ENCODE measurements at regions not wholly inside any gene's neighbourhood (a gene's known extent, or its start where the extent isn't known, plus 50 kb on each side); places are given as distances from the start of the nearest gene placed in this dataset.

DNA sequence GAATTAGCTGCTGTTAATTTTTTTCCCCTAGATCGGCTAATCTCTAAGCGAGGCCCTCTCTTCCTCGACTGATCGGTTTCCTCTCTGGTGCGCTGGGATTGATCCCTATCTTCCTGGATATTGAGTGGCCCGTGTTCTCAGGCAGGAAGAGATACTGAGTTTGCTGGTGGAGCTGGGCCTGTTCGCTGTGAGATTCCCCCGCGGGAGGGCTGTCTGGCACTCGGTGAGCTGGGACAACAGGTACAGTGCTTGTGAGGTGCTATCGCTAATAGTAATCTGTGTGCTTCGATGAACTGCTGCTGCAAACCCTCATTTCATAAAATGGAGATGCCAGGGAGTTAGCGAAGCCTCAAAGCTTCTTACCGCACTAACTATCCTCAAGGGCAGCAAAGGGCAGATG is 310.3 kb downstream of the NXPE2 start:
- CTCF ChIA-PET: no interaction called here

DNA sequence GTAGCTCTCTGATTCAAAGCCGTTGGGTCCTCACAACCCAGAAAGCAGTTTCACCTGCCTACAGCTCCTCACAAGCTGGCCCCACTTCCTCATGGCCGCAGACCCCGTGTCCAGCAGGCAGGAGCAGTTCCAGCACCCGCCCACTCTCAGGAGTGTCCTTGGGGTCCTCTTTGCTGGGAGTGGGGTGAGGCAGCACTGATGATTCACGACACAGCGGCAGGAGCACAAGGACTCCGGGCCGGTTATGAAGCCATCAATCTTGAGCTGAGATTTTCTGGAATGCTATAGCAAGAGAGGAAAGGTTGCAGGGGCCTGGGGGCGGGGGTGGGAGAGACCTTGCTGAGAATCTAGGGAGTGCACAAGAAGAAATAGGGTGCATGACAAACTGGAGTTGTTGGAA is 311.2 kb downstream of the NXPE2 start:
- POLR2A ChIA-PET: no interaction called here
- CTCF ChIA-PET: no interaction called here

More for the DNA sequence above, 310.3 kb downstream of the NXPE2 start:
- POLR2A ChIA-PET: no interaction called here

DNA sequence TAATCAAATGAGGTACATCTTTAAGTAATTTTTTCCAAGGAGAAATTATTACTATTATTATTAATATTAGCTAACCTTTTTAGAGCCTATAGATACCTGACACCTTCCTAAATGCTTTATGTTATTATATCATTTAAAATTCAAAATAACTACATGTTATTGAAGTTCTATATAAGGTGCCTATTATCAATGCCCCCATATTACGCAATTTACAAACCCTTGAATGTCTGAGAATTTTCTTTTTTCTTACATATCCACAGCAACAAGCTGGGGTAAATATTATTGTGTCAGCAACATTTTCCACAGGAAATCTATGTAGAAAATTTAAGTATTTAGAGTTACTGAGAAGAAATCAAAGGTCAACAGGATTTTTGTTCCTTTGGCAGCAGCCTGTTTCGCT is 327.3 kb downstream of the NXPE2 start:
- POLR2A ChIA-PET: no interaction called here
- CTCF ChIA-PET: no interaction called here

DNA sequence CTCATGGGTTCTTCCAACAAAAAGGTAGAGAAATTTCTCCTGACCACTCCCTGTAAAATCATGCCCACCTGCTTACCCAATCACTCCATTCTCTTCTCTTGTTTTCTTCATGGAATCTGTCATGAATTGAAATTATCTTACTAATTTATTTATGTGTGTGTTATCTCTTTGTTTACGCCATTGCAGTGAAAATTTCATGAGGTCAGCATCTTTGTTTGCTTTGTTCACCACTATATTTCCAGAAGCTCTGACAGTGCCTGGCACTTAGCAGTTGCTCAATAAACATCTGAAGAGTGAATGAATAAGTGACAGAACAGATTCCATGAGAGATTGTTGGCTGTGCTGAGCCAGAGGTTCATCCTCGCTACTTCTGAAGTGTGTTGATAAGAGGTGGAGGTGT is 329.5 kb downstream of the NXPE2 start:
- CTCF ChIA-PET: no interaction called here
- POLR2A ChIA-PET: no interaction called here

- POLR2A ChIA-PET: no interaction called here
- CTCF ChIA-PET: no interaction called here
These were observed 330.5 kb downstream of the NXPE2 start for GRCh38 chr11:115008799-115009198.

- ChIA-PET CTCF (no interaction called here), POLR2A (no interaction called here)
These were observed 339.2 kb downstream of the NXPE2 start for GRCh38 chr11:115017529-115017928.

GRCh38 chr11:115030166-115030565 is 351.8 kb downstream of the NXPE2 start:
- POLR2A ChIA-PET: no interaction called here
- CTCF ChIA-PET: no interaction called here

DNA sequence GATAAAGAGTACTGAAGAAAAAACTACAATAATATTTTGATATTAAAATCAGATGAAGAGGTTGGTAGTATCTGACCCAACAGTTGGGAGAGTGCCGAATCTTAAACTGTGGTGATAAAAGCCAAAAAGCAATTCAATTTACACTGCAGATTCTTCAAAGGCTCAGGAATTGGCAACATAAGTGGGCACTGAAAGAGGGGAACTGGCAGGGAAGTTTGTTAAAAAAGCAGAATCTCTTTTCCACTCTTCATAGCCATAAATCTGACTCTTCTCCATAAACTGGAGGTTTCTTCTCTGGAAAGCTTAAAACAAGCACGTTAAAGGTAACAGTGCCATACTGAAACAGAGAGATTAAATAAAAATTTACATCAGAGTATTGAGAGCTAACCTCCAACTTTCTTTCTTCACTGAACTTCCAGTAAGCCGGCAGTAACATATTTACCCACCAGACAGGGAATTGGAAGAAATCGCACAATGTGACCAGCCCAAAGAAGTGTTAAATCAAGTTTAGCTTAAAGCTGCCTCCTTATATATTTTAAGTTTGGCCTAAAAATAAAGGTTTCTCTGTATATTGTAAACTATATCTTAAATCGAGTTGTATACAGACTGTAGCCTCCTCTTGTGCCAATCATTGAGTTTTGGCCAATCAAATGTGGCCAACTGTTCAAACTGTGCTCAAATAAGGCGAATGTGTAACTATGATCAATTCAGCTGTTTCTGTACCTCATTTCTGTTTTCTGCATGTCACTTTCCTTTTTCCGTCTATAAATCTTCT is 358.3 kb downstream of the NXPE2 start:
- CTCF ChIA-PET: no interaction called here
- POLR2A ChIA-PET: no interaction called here

DNA sequence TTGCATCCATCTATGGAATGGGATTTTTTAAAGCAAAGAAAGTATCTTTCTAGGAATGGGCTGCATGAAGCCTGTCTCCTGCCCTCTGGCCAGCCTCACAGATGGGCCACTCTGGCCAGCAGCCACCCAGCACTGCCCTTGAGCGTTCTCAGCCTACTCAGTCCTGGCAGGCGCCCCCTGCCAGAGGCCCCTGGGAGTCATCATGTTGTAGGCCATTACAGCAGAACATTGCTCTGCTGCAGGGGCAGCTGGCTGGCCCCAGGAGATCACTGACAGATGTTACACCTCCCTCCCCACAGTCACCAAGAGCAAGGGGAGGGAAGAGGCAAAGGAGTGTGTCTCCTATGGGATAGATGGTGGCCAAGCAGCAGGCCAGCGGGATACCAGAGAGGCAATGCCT is 363.7 kb downstream of the NXPE2 start:
- ChIA-PET CTCF (no interaction called here), POLR2A (no interaction called here)

GRCh38 chr11:115047631-115048030 is 369.3 kb downstream of the NXPE2 start:
- ChIA-PET CTCF (no interaction called here), POLR2A (no interaction called here)

DNA sequence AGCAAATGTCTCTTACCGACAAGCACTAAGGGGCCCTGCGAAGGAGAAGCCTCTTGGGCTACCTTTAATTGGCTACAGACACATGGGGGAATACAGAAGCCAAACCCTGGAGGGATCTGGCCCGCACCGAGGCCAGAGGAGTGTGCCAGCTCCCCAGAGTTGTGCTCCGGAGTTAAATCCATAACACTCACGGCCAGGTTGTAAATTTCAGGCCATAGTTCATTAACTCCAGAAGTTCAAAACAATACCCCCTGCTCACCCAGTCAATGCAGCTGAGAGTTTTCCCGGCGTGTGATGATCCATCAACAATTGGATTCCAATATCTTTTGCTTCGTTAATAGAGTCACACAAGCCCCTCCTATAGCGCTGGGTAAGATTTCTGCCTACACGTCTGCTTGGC is 371.5 kb downstream of the NXPE2 start:
- POLR2A ChIA-PET: no interaction called here
- CTCF ChIA-PET: no interaction called here

- CTCF ChIA-PET: no interaction called here
- POLR2A ChIA-PET: no interaction called here
These were observed 372.4 kb downstream of the NXPE2 start for GRCh38 chr11:115050756-115051155.

DNA sequence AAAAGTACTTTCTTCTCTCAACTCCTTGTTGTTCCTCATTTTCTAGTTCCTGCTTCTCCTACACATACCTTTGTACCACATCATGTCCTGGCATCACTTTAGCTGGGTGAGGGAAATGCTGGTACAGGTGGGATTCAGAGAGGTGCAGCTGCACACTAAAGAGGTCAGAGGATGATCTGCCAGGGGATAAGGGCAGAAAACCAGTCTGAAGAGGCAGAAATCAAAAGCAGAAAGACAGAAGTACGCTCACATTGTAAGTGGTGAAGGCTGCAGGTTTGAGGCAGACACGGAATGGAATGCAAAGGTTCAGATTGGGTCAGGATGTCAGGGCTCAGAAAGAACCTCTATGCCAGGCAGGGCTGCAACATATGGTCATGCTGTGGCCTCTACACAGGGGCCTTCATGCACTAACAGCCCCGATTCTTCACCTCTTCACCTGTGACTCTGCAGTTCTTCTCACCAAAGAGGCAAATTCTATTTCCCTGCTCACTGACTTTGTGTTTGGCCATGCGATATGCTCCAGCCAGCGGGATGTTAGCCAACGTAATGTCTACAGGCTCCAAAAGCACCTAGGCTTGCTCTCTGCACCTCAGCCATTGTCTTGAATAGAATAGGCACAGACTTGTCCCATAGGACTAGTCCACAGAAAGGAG is 373.7 kb downstream of the NXPE2 start:
- ChIA-PET CTCF (no interaction called here), POLR2A (no interaction called here)

DNA sequence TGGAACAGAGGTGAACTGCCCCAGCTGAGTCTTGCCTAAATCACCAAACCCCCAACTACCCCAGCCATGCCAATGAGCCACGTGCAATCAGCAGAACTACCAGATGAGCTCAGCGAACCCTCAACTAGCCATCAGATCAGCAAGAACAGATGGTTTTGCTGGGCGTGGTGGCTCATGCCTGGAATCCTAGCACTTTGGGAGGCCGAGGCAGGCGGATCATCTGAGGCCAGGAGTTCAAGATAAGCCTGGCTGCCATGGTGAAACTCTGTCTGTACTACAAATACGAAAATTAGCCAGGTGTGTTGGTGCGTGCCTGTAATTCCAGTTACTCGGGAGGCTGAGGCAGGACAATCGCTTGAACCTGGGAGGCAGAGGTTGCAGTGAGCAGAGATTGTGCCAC is 374.3 kb downstream of the NXPE2 start:
- ChIA-PET CTCF (no interaction called here), POLR2A (no interaction called here)

- ChIA-PET CTCF (no interaction called here), POLR2A (no interaction called here)
These were observed 376.5 kb downstream of the NXPE2 start for GRCh38 chr11:115054570-115055538.

DNA sequence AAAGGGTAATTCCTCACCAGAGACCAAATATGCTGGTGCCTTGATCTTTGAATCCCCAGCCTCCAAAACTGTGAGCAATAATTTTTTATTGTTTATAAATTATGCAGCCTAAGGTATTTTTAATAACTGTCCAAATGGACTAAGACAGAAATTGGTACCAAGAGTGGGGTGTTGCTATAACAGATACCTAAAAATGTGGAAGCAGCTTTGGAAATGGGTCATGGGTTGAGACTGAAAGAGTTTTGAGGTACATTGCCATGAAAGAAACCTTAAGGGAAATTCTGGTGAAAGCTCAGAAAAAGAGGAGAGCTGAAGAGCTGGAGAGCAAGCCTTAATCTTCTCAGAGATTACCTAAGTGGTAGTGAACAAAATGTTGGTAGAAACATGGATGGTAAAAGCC is 378.2 kb downstream of the NXPE2 start:
- ChIA-PET POLR2A (no interaction called here), CTCF (no interaction called here)

DNA sequence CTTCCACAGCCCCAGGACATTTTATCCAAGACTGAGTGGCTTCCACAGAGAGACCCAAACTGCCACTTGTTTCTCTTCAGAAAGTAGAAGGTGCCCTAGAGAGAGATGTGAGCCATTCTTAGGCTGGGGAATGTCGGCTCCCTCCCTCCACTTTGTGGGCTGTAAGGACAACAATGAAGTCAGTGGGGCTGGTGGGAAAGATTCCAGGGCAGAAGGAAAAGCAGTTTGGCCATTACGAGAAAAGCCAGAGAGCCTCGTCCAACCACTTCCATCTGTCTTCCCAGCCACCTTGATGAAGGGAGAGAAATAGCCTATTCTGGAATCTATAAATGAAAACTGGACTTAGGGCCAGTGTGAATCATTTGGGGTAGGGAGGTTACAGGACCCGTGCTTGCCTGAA is 382.5 kb downstream of the NXPE2 start:
- ChIA-PET CTCF (no interaction called here), POLR2A (no interaction called here)

DNA sequence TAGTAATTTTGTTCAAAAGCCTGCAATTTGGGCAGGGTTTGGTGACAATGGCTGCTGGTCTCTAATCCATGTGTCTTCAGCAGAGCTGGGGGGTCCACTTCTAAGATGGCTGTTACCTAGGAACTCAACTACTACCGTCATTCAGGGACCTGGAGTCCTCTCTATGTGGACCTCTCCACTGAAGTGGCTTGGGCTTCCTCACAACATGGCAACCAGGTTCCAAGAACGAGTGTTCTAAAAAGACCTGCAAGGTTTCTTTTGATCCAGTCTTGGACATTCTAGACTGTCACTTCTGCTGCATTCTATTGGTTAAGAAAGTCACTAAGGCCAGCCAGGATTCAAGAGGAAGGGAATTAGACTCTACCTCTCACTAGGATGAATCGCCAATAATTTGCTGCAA is 387.0 kb downstream of the NXPE2 start:
- ChIA-PET CTCF (no interaction called here), POLR2A (no interaction called here)

DNA sequence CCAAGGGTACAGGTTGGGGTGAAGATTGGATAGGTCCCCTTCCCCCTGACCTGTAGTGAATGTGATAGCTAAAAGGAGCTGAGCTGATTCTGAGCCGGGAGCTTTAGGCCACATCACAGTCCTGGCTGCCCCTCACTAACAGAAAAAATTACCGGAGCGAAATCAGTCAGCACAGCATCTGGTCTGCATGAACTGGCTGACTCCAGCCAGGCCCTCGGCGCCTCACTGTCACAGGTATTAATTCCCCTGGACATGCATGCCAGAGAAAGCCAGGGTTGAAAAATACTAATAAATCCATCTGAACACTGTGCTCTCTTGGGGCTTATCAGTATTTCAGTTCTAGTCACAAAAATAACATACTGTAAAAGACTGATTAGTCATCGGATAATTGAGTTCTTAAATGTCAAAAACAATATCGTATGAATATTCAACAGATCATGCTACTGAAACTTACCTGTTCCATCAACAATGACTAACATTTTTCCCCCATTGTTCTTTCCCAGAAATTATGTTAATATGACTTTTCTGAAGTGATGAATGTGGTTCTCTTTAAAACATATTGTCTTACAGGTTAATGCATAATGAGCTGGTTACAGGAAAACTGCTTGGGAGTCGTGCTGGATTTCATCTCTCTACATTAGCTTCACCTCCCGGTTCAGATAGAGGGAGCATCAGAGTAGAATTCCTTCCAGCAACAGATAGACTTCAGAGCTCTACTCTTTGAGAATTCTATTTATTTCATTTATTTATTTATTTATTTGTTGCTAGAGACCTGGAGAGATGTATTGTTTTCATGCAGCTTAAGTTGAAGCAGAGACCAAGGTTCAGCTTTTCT is 387.7 kb downstream of the NXPE2 start:
- CTCF ChIA-PET: no interaction called here

DNA sequence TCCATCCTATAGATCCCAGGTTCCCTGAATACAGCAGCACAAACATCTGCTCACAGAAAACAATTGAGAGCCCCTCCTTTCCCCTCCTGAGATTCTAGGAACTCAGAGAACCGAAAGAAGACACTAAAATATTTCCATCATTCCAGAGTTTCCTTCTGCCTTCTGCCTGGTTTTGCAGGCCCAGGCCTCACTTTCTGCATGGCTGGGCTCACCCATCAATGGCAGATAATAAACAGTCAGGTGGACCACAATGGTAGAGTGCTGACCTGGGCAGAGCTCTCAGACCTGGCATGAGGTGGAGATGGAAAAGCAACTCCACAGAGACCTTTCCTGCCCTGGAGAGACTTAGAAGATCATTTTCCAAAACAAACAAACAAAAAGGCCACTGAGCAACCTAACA is 389.1 kb downstream of the NXPE2 start:
- POLR2A ChIA-PET: no interaction called here
- CTCF ChIA-PET: no interaction called here

More for the DNA sequence above, 387.7 kb downstream of the NXPE2 start:
- POLR2A ChIA-PET: no interaction called here

All from activated CD8-positive, alpha-beta memory T cell treated with anti-CD3 and anti-CD28 coated beads for 36 hours (primary cell).